Right lobe of liver (tissue), 4 donors: ENCODE measurements at regions not wholly inside any gene's neighbourhood (a gene's known extent, or its start where the extent isn't known, plus 50 kb on each side); places are given as distances from the start of the nearest gene placed in this dataset.

Experiments used
- CTCF ChIP-seq, 4 donors: fragments of 200-600 bp in 3 of 4; fragments of 450-650 bp in 1 of 4; IDR thresholded peaks; one replicate each; pipeline versions ENCODE4 v1.5.1 to v1.8.0; 2016 to 2022; ENCODE audit warnings: antibody characterized with exemption in 4 of 4, mild to moderate bottlenecking in 2 of 4
- POLR2A ChIP-seq: fragments of 450-650 bp; IDR thresholded peaks from one replicate; pipeline ENCODE4 v1.6.1; 2017; ENCODE audit warnings: antibody characterized with exemption, mild to moderate bottlenecking
- donor health status: DM: no; HTN: no; CAD: no.
- donor health status: DM: no; HTN: no; CAD: no.
- donor health status: DM: no; HTN: yes; CAD: no.

GRCh38 chr11:128172046-128172878, 415.1 kb downstream of the ETS1 start:
- TF ChIP-seq POLR2A: no peak
- TF ChIP-seq CTCF (IDR thresholded peaks at IDR 0.05): peak; percentile 72 to 88 (median 78)
